B cell (primary cell): ENCODE measurements at regions not wholly inside any gene's neighbourhood (a gene's known extent, or its start where the extent isn't known, plus 50 kb on each side); places are given as distances from the start of the nearest gene placed in this dataset.
"Not testable (repeated sequence)": the region's sequence is repeated elsewhere in the genome, so short reads cannot be mapped to it uniquely, and the experiment has no call there.

Experiments used
- ATAC-seq: fragments of 200-7000 bp; cut with Tn5 transposase; one replicate; pipeline ENCODE4 v1.10.0; 2021; ENCODE audit warnings: low read depth, mild to moderate bottlenecking, moderate number of reproducible peaks, moderate library complexity
- CTCF ChIA-PET: fragments of 350-600 bp; sonication (Branson Sonifier 250); formaldehyde crosslinking; loops from one replicate; lab custom pipeline; 2021; ENCODE audit warnings: antibody characterized with exemption, inconsistent platforms; lab: Charles Lee
- POLR2A ChIA-PET: fragments of 350-600 bp; sonication (Branson Sonifier 250); formaldehyde crosslinking; loops from one replicate; lab custom pipeline; 2021; ENCODE audit warnings: antibody characterized with exemption; lab: Charles Lee
- DNase-seq: peaks from one replicate; pipeline ENCODE4 v3.0.0; 2013
- H2AFZ ChIP-seq: 2 replicates; pipeline ENCODE4 v1.6.1; 2012; ENCODE audit warnings: mild to moderate bottlenecking, low read depth, low read length; ENCODE audit not compliant: insufficient read depth, poor library complexity, severe bottlenecking
- H3K27ac ChIP-seq, 2 donors: 1 replicate in 1 of 2; 2 replicates in 1 of 2; pipeline ENCODE4 v1.5.1; 2012 to 2013; ENCODE audit warnings: low read length in 2 of 2, mild to moderate bottlenecking in 2 of 2, moderate library complexity in 1 of 2
- H3K27me3 ChIP-seq, 4 experiments: fragments of 200-600 bp in 1 of 4; sonication (generic) in 1 of 4; replicated peaks in 1 of 4; 1 replicate in 2 of 4; 2 replicates in 2 of 4; pipeline versions ENCODE4 v1.6.1 to v1.7.0; 2013 to 2016; ENCODE audit warnings: low read length in 3 of 4, mild to moderate bottlenecking in 2 of 4, mixed read lengths in 1 of 4, moderate library complexity in 1 of 4; ENCODE audit not compliant: insufficient read depth in 4 of 4, control insufficient read depth in 3 of 4; ENCODE audit errors: control extremely low read depth in 1 of 4
- H3K36me3 ChIP-seq, 2 experiments: replicated peaks in 1 of 2; 1 replicate in 1 of 2; 2 replicates in 1 of 2; pipeline versions ENCODE4 v1.6.1 to v1.7.1; 2013; ENCODE audit warnings: low read length in 1 of 2; ENCODE audit not compliant: insufficient read depth in 2 of 2, control insufficient read depth in 1 of 2; ENCODE audit errors: control extremely low read depth in 1 of 2, extremely low read depth in 1 of 2
- H3K4me1 ChIP-seq, 2 donors: fragments of 200-600 bp in 1 of 2; sonication (generic) in 1 of 2; 1 replicate in 1 of 2; 2 replicates in 1 of 2; pipeline versions ENCODE4 v1.5.1 to v1.6.1; 2013 to 2017; ENCODE audit warnings: low read length in 2 of 2; ENCODE audit not compliant: control insufficient read depth in 2 of 2, insufficient read depth in 2 of 2
- H3K4me2 ChIP-seq: replicated peaks from 2 replicates; pipeline ENCODE3; 2012; ENCODE audit warnings: mild to moderate bottlenecking, low read depth, low read length; ENCODE audit not compliant: poor library complexity, severe bottlenecking
- H3K4me3 ChIP-seq, 5 experiments: fragments of 200-600 bp in 1 of 5; sonication (generic) in 1 of 5; 1 replicate in 3 of 5; 2 replicates in 2 of 5; pipeline versions ENCODE4 v1.5.1 to v1.7.0; 2011 to 2016; ENCODE audit warnings: low read length in 4 of 5, mild to moderate bottlenecking in 4 of 5, low read depth in 2 of 5, control low read depth in 1 of 5, moderate library complexity in 1 of 5; ENCODE audit not compliant: insufficient read depth in 1 of 5; ENCODE audit errors: control extremely low read depth in 1 of 5, extremely low read depth in 1 of 5
- H3K79me2 ChIP-seq: fragments of 200-600 bp; sonication (generic); one replicate; pipeline ENCODE4 v1.6.0; 2016; ENCODE audit warnings: low read length; ENCODE audit not compliant: control insufficient read depth, insufficient read depth
- H3K9ac ChIP-seq: fragments of 200-600 bp; sonication (generic); 2 replicates; pipeline ENCODE4 v1.6.1; 2017; ENCODE audit warnings: mild to moderate bottlenecking, low read length, moderate library complexity
- H3K9me3 ChIP-seq, 3 donors: one replicate each; pipeline versions ENCODE4 v1.6.1 to v1.7.1; 2013; ENCODE audit warnings: low read length in 2 of 3; ENCODE audit not compliant: control insufficient read depth in 2 of 3, insufficient read depth in 1 of 3; ENCODE audit errors: control extremely low read depth in 1 of 3
- H4K20me1 ChIP-seq: 2 replicates; pipeline ENCODE4 v1.6.0; 2012; ENCODE audit warnings: mild to moderate bottlenecking, low read length; ENCODE audit not compliant: insufficient read depth, control insufficient read depth, poor library complexity, severe bottlenecking
- H3K27ac Mint-ChIP-seq: one replicate; pipeline ENCODE4 v1.8.0; 2021; ENCODE audit warnings: mixed read lengths
- H3K27me3 Mint-ChIP-seq: one replicate; pipeline ENCODE4 v1.8.0; 2021; ENCODE audit warnings: mixed read lengths
- H3K4me1 Mint-ChIP-seq: one replicate; pipeline ENCODE4 v1.8.0; 2021; ENCODE audit warnings: mixed read lengths
- H3K4me3 Mint-ChIP-seq: one replicate; pipeline ENCODE4 v1.8.0; 2021; ENCODE audit warnings: mixed read lengths
- H3K9me3 Mint-ChIP-seq: one replicate; pipeline ENCODE4 v1.8.0; 2022; ENCODE audit warnings: mixed read lengths; ENCODE audit not compliant: insufficient read depth
- CTCF ChIP-seq: fragments of 200-600 bp; IDR thresholded peaks from one replicate; pipeline ENCODE4 v1.8.0; 2022; ENCODE audit warnings: antibody characterized with exemption, mild to moderate bottlenecking
- EZH2 ChIP-seq: IDR thresholded peaks from 2 replicates; pipeline ENCODE4 v1.6.1; 2012; ENCODE audit warnings: borderline replicate concordance, low read depth, mild to moderate bottlenecking, moderate library complexity, low read length; ENCODE audit not compliant: insufficient read depth, poor library complexity, severe bottlenecking
- WGBS: methylation state at CpG from one replicate; pipeline ENCODE4 v1.1.5; 2013; ENCODE audit warnings: missing lambda C conversion rate; ENCODE audit not compliant: insufficient coverage; 5-methylcytosine and 5-hydroxymethylcytosine counted together
- intact Hi-C: fragments of 100-400 bp; cut with micrococcal nuclease; formaldehyde crosslinking; loops from one replicate; pipeline ENCODE4 v1.10.0; 2022

DNA sequence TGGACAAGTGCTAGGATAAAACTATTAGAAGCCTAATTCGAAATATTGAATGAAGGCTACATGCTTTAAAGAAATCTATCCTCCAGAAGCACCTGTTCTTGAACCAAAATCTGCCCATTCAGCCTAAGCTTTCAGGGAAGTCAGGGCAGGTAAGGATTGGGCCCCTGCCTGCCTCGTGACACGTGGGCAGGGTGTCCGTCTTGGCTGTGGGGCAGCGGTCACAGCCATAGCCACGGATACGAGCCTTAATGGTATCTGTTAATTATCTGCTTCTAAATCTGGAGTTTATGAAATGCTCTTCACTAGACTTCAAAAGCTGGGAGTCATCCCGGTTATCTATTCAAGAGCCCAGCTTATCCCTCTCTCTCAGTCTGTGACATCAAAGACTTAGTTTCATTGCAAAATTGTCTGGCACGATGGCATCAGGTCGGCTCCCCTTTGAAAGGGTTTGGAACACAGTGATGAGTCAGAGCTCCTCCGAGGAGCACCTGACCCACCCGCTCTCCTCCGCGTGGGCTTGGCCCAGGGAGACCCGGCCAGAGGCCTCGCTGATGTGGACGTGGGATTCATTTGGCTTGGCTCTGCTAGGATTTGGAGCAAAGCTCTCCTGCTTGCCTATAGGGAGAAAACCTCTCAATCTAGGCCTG lies 135.9 kb downstream of the MACROH2A1 start:
- peaks cover 8% of the 10 kb centered on the region for H3K9me3 Mint-ChIP-seq
- CTCF ChIA-PET = no interaction called here

GRCh38 chr5:135262364-135262763 lies 136.7 kb downstream of the MACROH2A1 start:
- ATAC-seq = no peak
- H3K4me3 Mint-ChIP-seq = no peak overlapping the region
- no peaks in the 10 kb centered on the region for H3K79me2 ChIP-seq
- no peak overlapping the region for H2AFZ ChIP-seq
- no peak overlapping the region for H3K4me3 ChIP-seq
- H3K9me3 Mint-ChIP-seq = peaks cover 8% of the 10 kb centered on the region
- no peaks in the 10 kb centered on the region for H4K20me1 ChIP-seq
- WGBS = no CpG with 5 or more reads among the region's 5 CpGs
- TF ChIP-seq CTCF = no peak
- TF ChIP-seq EZH2 = no peak
- CTCF ChIA-PET = no interaction called here
- intact Hi-C loops = no loop called here
- peaks cover 0 to 3% (median 0%) of the 10 kb centered on the region in 4 experiments for H3K27me3 ChIP-seq
- H3K4me2 ChIP-seq = no peak overlapping the region
- peaks cover 0 to 3% (median 0%) of the 10 kb centered on the region in 3 donors for H3K9me3 ChIP-seq
- H3K36me3 ChIP-seq = no peaks in the 10 kb centered on the region
- POLR2A ChIA-PET = no interaction called here
- H3K27ac Mint-ChIP-seq = no peak overlapping the region
- H3K4me1 ChIP-seq = no peaks in the 10 kb centered on the region
- H3K27me3 Mint-ChIP-seq = peaks cover 33% of the 10 kb centered on the region
- no peak overlapping the region for H3K9ac ChIP-seq
- no peak for DNase-seq
- H3K4me1 Mint-ChIP-seq = no peaks in the 10 kb centered on the region
- H3K27ac ChIP-seq = no peak overlapping the region

More for the DNA sequence above, 135.9 kb downstream of the MACROH2A1 start:
- TF ChIP-seq EZH2 (no peak), CTCF (no peak)
- DNase-seq (no peak), ATAC-seq (no peak)
- Histone ChIP-seq H3K4me1 (no peaks in the 10 kb centered on the region), H3K4me2 (no peak overlapping the region), H3K27ac (no peak overlapping the region), H2AFZ (no peak overlapping the region), H3K9ac (no peak overlapping the region), H3K9me3 (peaks cover 0 to 3% (median 0%) of the 10 kb centered on the region in 3 donors), H3K79me2 (no peaks in the 10 kb centered on the region), H3K4me3 (no peak overlapping the region), H3K27me3 (peaks cover 0 to 3% (median 0%) of the 10 kb centered on the region in 4 experiments), H4K20me1 (no peaks in the 10 kb centered on the region), H3K36me3 (no peaks in the 10 kb centered on the region)
- H3K4me1 Mint-ChIP-seq = no peaks in the 10 kb centered on the region
- H3K27ac Mint-ChIP-seq = no peak overlapping the region
- intact Hi-C loops = no loop called here
- H3K27me3 Mint-ChIP-seq = peaks cover 28% of the 10 kb centered on the region
- 97% methylated on average over 11 of the region's 17 CpGs for WGBS
- POLR2A ChIA-PET = no interaction called here
- no peak overlapping the region for H3K4me3 Mint-ChIP-seq

DNA sequence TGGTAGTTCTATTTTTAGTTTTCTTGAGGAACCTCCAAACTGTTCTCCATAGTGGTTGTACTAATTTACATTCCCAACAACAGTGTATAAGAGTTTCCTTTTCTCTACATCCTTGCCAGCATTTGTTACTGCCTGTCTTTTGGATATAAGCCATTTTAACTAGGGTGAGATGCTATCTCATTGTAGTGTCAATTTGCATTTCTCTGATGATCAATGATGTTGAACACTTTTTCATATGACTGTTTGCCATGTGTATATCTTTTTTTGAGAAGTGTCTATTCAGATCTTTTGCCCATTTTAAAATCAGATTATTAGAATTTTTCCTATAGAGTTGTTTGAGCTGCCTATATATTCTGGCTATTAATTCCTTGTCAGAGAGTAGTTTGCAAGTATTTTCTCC lies 138.9 kb downstream of the MACROH2A1 start:
- H4K20me1 ChIP-seq, intact Hi-C loops, H3K4me2 ChIP-seq, H3K79me2 ChIP-seq, H3K4me3 ChIP-seq, H3K27ac ChIP-seq, ATAC-seq, H3K9me3 ChIP-seq, H3K27ac Mint-ChIP-seq, CTCF ChIA-PET, H3K27me3 ChIP-seq, H3K4me1 ChIP-seq, H3K4me1 Mint-ChIP-seq, H3K4me3 Mint-ChIP-seq, H3K36me3 ChIP-seq, H3K9ac ChIP-seq, H3K9me3 Mint-ChIP-seq, H2AFZ ChIP-seq, POLR2A ChIA-PET, DNase-seq: not testable (repeated sequence)
- H3K27me3 Mint-ChIP-seq = peaks cover 25% of the 10 kb centered on the region
